GM12878 (cell line): ENCODE measurements at regions not wholly inside any gene's neighbourhood (a gene's known extent, or its start where the extent isn't known, plus 50 kb on each side); places are given as distances from the start of the nearest gene placed in this dataset.

Experiments used
- ATAC-seq: fragments of 200-7000 bp; cut with Tn5 transposase; 3 replicates; pipeline ENCODE4 v1.9.1; 2020; ENCODE audit warnings: mild to moderate bottlenecking, moderate library complexity
- BruUV-seq: library from RNA; stranded (reverse); fragments of 400-500 nt; replicated peaks from 2 replicates; lab custom pipeline; 2021; lab: Mats Ljungman, UMichigan
- CTCF ChIA-PET: fragments of 300-600 bp; sonication (Branson Sonifier 250); formaldehyde crosslinking; extraction: SDS; loops from one replicate; lab custom pipeline; 2021; ENCODE audit warnings: inconsistent platforms; lab: Yijun Ruan, JAX
- POLR2A ChIA-PET: fragments of 350-600 bp; formaldehyde crosslinking; extraction: SDS; loops from one replicate; lab custom pipeline; 2021; ENCODE audit warnings: inconsistent platforms; lab: Charles Lee
- RAD21 ChIA-PET: fragments of 300-600 bp; sonication (Branson Sonifier 250); formaldehyde crosslinking; loops from one replicate; lab custom pipeline; 2023; ENCODE audit warnings: antibody characterized with exemption; ENCODE audit not compliant: unreplicated experiment; lab: Charles Lee
- SMC1A ChIA-PET: fragments of 300-600 bp; sonication (Branson Sonifier 250); formaldehyde crosslinking; loops from one replicate; lab custom pipeline; 2023; ENCODE audit not compliant: unreplicated experiment, uncharacterized antibody; lab: Charles Lee
- DNase-seq: peaks from one replicate; pipeline ENCODE4 v3.0.0-alpha.2; 2011; ENCODE audit warnings: low read depth, low spot score
- FAIRE-seq: peaks from 3 replicates; lab custom pipeline; 2011; peaks lifted over from hg19 to GRCh38; lab: Jason Lieb, UNC
- H2AFZ ChIP-seq: 2 replicates; pipeline ENCODE4 v1.6.0; 2011; ENCODE audit warnings: low read depth, low read length, control low read depth; ENCODE audit not compliant: control insufficient read depth
- H3K27ac ChIP-seq: 2 replicates; pipeline ENCODE4 v1.5.1; 2011; ENCODE audit warnings: control low read depth; ENCODE audit not compliant: control insufficient read depth, insufficient read depth
- H3K27me3 ChIP-seq, 2 experiments: replicated peaks in 1 of 2; 2 replicates each; pipeline versions ENCODE4 v1.6.0 to v1.6.1; 2011; ENCODE audit warnings: low read length in 1 of 2; ENCODE audit not compliant: control insufficient read depth in 2 of 2, insufficient read depth in 2 of 2
- H3K36me3 ChIP-seq, 2 experiments: 2 replicates each; pipeline ENCODE4 v1.5.1; 2011; ENCODE audit warnings: low read length in 1 of 2; ENCODE audit not compliant: control insufficient read depth in 2 of 2, insufficient read depth in 2 of 2
- H3K4me1 ChIP-seq: 2 replicates; pipeline ENCODE4 v1.6.1; 2011; ENCODE audit warnings: mild to moderate bottlenecking, low read length, moderate library complexity, mixed read lengths; ENCODE audit not compliant: control insufficient read depth, insufficient read depth
- H3K4me2 ChIP-seq: 2 replicates; pipeline ENCODE4 v1.6.0; 2011; ENCODE audit warnings: control low read depth; ENCODE audit not compliant: control insufficient read depth, insufficient read depth
- H3K4me3 ChIP-seq: fragments of 200-600 bp; sonication (generic); 2 replicates; pipeline ENCODE4 v1.5.1; 2016
- H3K79me2 ChIP-seq: 2 replicates; pipeline ENCODE4 v1.6.0; 2011; ENCODE audit warnings: low read length; ENCODE audit not compliant: control insufficient read depth, insufficient read depth
- H3K9ac ChIP-seq: 2 replicates; pipeline ENCODE4 v1.8.0; 2011; ENCODE audit warnings: low read length, control low read depth, mixed read lengths; ENCODE audit not compliant: control insufficient read depth, insufficient read depth
- H3K9me3 ChIP-seq: replicated peaks from 3 replicates; pipeline ENCODE4 v1.5.1; 2011; ENCODE audit warnings: mild to moderate bottlenecking, low read length; ENCODE audit not compliant: control insufficient read depth, insufficient read depth
- H4K20me1 ChIP-seq: 2 replicates; pipeline ENCODE4 v1.6.0; 2011; ENCODE audit not compliant: control insufficient read depth, insufficient read depth
- FOS ChIP-seq: IDR thresholded peaks from 3 replicates; pipeline ENCODE4 v1.6.1; 2011; ENCODE audit warnings: borderline replicate concordance; ENCODE audit not compliant: insufficient read length; ENCODE audit errors: extremely low read depth
- MYB ChIP-seq: fragments of 150-350 bp; IDR thresholded peaks from 2 replicates; pipeline ENCODE4 v1.6.1; 2014; ENCODE audit warnings: mild to moderate bottlenecking, low read depth, low read length, borderline replicate concordance
- MYC ChIP-seq: IDR thresholded peaks from 2 replicates; pipeline ENCODE4 v1.6.1; 2011; ENCODE audit warnings: mild to moderate bottlenecking, low read length, moderate library complexity, inconsistent platforms; ENCODE audit not compliant: insufficient read depth, insufficient replicate concordance, insufficient read length, severe bottlenecking
- PRDM15 ChIP-seq: fragments of 450-650 bp; formaldehyde crosslinking; IDR thresholded peaks from 2 replicates; pipeline ENCODE4 v1.4.0; 2020; ENCODE audit warnings: mild to moderate bottlenecking, moderate library complexity
- SREBF1 ChIP-seq: IDR thresholded peaks from 2 replicates; pipeline ENCODE4 v1.6.1; 2012; ENCODE audit warnings: mild to moderate bottlenecking, low read length
- TBL1XR1 ChIP-seq: IDR thresholded peaks from 2 replicates; pipeline ENCODE4 v1.6.1; 2012; ENCODE audit warnings: low read depth, low read length, improper control_type of control experiment
- USF2 ChIP-seq: IDR thresholded peaks from 2 replicates; pipeline ENCODE4 v1.6.1; 2011; ENCODE audit warnings: low read depth, low read length, improper control_type of control experiment, borderline replicate concordance
- YBX1 ChIP-seq: fragments of 450-650 bp; IDR thresholded peaks from 2 replicates; pipeline ENCODE4 v1.6.1; 2016; ENCODE audit warnings: antibody characterized with exemption
- ZBTB40 ChIP-seq: fragments of 450-650 bp; IDR thresholded peaks from 2 replicates; pipeline ENCODE4 v1.6.1; 2016; ENCODE audit warnings: mild to moderate bottlenecking, moderate library complexity, borderline replicate concordance
- ZSCAN29 ChIP-seq: fragments of 450-650 bp; IDR thresholded peaks from 2 replicates; pipeline ENCODE4 v1.6.1; 2017; ENCODE audit warnings: mild to moderate bottlenecking, moderate library complexity
- ZZZ3 ChIP-seq: IDR thresholded peaks from 2 replicates; pipeline ENCODE4 v1.6.1; 2011; ENCODE audit warnings: low read depth; ENCODE audit not compliant: control insufficient read depth, insufficient read length
- WGBS: methylation state at CpG from one replicate; pipeline ENCODE4 v1.1.6; 2016; ENCODE audit warnings: low lambda C conversion rate; ENCODE audit not compliant: insufficient replicate concordance, insufficient coverage; ENCODE audit errors: missing lambda C conversion rate; 5-methylcytosine and 5-hydroxymethylcytosine counted together
- in situ Hi-C: fragments of 300-500 bp; cut with MboI; formaldehyde crosslinking; loops from 9 replicates; pipeline ENCODE4 v1.14.3; 2018; ENCODE audit warnings: mixed read lengths
- intact Hi-C: fragments of 100-400 bp; cut with micrococcal nuclease; formaldehyde crosslinking; loops from one replicate; pipeline ENCODE4 v1.14.2; 2022; ENCODE audit not compliant: unreplicated experiment

- SMC1A ChIA-PET: no interaction called here
- H3K9me3 ChIP-seq: no peaks in the 10 kb centered on the region
- H3K4me1 ChIP-seq: no peaks in the 10 kb centered on the region
- H2AFZ ChIP-seq: no peak overlapping the region
- FAIRE-seq (no peak), DNase-seq (no peak), ATAC-seq (no peak)
- no peak overlapping the region for H3K4me3 ChIP-seq
- H3K9ac ChIP-seq: no peak overlapping the region
- CTCF ChIA-PET: no interaction called here
- BruUV-seq: no TSS peak
- TF ChIP-seq FOS (no peak), YBX1 (no peak), ZBTB40 (no peak), ZZZ3 (no peak), PRDM15 (CRISPR knock-in tag) (no peak), TBL1XR1 (no peak), USF2 (no peak), MYB (no peak), SREBF1 (no peak), ZSCAN29 (no peak), MYC (no peak)
- no peak overlapping the region for H3K4me2 ChIP-seq
- intact Hi-C loops: no loop called here
- in situ Hi-C loops: no loop called here
- no peaks in the 10 kb centered on the region for H3K79me2 ChIP-seq
- no peak overlapping the region for H3K27ac ChIP-seq
- no peaks in the 10 kb centered on the region for H3K27me3 ChIP-seq
- POLR2A ChIA-PET: no interaction called here
- RAD21 ChIA-PET: no interaction called here
- no peaks in the 10 kb centered on the region for H4K20me1 ChIP-seq
- 41% methylated on average over 2 of the region's 2 CpGs for WGBS
- H3K36me3 ChIP-seq: no peaks in the 10 kb centered on the region
These were observed 1314.9 kb upstream of the CDH6 start for GRCh38 chr5:29878599-29878998.
